Spleen (tissue), 11 donors: ENCODE measurements at regions not wholly inside any gene's neighbourhood (a gene's known extent, or its start where the extent isn't known, plus 50 kb on each side); places are given as distances from the start of the nearest gene placed in this dataset.

Experiments
- DNase-seq: peaks from one replicate; pipeline ENCODE4 v3.0.0-alpha.2; 2020
- H3K27ac ChIP-seq, 8 donors: fragments of 200-600 bp; sonication (generic) in 7 of 8; 1 replicate in 4 of 8; 2 replicates in 4 of 8; pipeline versions ENCODE4 v1.5.0 to v1.8.0; 2016 to 2021; ENCODE audit warnings: inconsistent platforms in 4 of 8, mild to moderate bottlenecking in 4 of 8, moderate library complexity in 1 of 8
- H3K27me3 ChIP-seq, 7 donors: fragments of 200-600 bp; sonication (generic) in 6 of 7; replicated peaks in 1 of 7; 1 replicate in 4 of 7; 2 replicates in 3 of 7; pipeline versions ENCODE4 v1.5.0 to v1.8.0; 2016 to 2021; ENCODE audit warnings: inconsistent platforms in 3 of 7, mild to moderate bottlenecking in 1 of 7
- H3K36me3 ChIP-seq, 6 donors: fragments of 200-600 bp; sonication (generic) in 5 of 6; 1 replicate in 4 of 6; 2 replicates in 2 of 6; pipeline versions ENCODE4 v1.5.0 to v1.8.0; 2016 to 2021; ENCODE audit warnings: inconsistent platforms in 2 of 6
- H3K4me1 ChIP-seq, 6 donors: fragments of 200-600 bp; sonication (generic) in 5 of 6; 1 replicate in 3 of 6; 2 replicates in 3 of 6; pipeline versions ENCODE4 v1.5.0 to v1.8.0; 2016 to 2021; ENCODE audit warnings: inconsistent platforms in 3 of 6
- H3K4me3 ChIP-seq, 8 donors: fragments of 200-600 bp; sonication (generic) in 7 of 8; 1 replicate in 4 of 8; 2 replicates in 4 of 8; pipeline versions ENCODE4 v1.5.0 to v1.8.0; 2016 to 2021; ENCODE audit warnings: inconsistent platforms in 4 of 8, mild to moderate bottlenecking in 4 of 8, moderate library complexity in 2 of 8
- H3K9me3 ChIP-seq, 8 donors: fragments of 200-600 bp; sonication (generic) in 7 of 8; 1 replicate in 4 of 8; 2 replicates in 4 of 8; pipeline versions ENCODE4 v1.5.0 to v1.8.0; 2016 to 2021; ENCODE audit warnings: inconsistent platforms in 4 of 8
- POLR2A ChIP-seq, 3 donors: fragments of 450-650 bp; IDR thresholded peaks; one replicate each; pipeline ENCODE4 v1.5.1; 2017; ENCODE audit warnings: antibody characterized with exemption in 3 of 3, mild to moderate bottlenecking in 1 of 3
- POLR2AphosphoS5 ChIP-seq, 3 donors: sonication (generic); formaldehyde crosslinking; IDR thresholded peaks; one replicate each; pipeline ENCODE4 v1.5.1; 2017; ENCODE audit warnings: antibody characterized with exemption in 3 of 3
- WGBS, 5 donors: extraction: QIAGEN DNeasy Blood & Tissue Kit in 3 of 5; methylation state at CpG; one replicate each; pipeline versions ENCODE4 v1.1.5 to v1.1.7; 2013 to 2018; 5-methylcytosine and 5-hydroxymethylcytosine counted together
- intact Hi-C: fragments of 100-400 bp; cut with DNase I; formaldehyde crosslinking; loops from one replicate; pipeline ENCODE4 v1.15.0; 2023; ENCODE audit warnings: low total_unique reads
- TF ChIP-seq, protein P1 (sequence below), 11 experiments: fragments of 200-600 bp in 7 of 11; fragments of 450-650 bp in 4 of 11; sonication (generic) in 4 of 11; IDR thresholded peaks in 8 of 11; conservative IDR thresholded peaks in 3 of 11; 1 replicate in 7 of 11; 2 replicates in 4 of 11; pipeline versions ENCODE4 v1.4.0 to v1.8.0; 2016 to 2021; ENCODE audit warnings: antibody characterized with exemption in 11 of 11, inconsistent platforms in 4 of 11, mild to moderate bottlenecking in 1 of 11
- donor health status: healthy with polysubstance abuse.
- donor health status: DM: no; HTN: no; CAD: no; lungs with moderate emphysema.
- donor health status: DM: no; HTN: no; CAD: no.
- donor health status: Bipolar disorder and iron deficiency.
- donor health status: healthy.
- donor health status: DM: no; HTN: no; CAD: no.
- donor health status: DM: yes; HTN: yes; CAD: no.

DNA sequence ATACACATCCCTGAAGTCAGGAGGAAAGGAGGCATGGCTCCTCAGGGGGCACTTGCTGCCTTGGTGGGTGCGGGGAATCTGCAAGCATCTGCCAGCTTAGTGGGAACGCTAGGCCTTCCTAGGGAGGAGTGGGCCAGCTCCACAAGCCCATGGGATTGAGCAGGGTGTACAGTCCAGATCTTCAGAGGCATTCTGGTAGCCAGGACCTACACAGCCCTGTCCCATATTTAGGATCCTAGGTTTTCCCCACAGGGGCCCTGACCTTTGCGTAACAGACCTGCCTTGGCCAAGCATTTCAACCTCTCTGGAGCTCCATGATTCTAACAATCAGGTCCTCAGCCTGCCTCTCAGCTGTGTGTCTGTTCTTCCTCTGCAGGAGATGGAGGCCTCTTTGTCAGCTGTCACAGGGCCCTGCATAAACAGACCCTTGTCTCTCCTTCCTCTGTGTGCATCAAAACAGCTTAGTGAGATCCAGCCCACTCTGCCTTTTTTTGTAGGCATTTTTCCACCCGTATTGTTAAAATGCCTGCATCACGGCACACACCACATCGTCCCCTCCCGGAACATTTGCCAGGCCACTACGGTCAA, 140.2 kb upstream of the NDUFV2 start:
- Histone ChIP-seq H3K27me3 (peaks cover 0 to 6% (median 0%) of the 10 kb centered on the region in 7 donors), H3K27ac (no peak overlapping the region), H3K9me3 (no peaks in the 10 kb centered on the region), H3K4me3 (no peak overlapping the region), H3K4me1 (no peaks in the 10 kb centered on the region), H3K36me3 (no peaks in the 10 kb centered on the region)
- DNase-seq: no peak
- TF ChIP-seq, protein P1, sequence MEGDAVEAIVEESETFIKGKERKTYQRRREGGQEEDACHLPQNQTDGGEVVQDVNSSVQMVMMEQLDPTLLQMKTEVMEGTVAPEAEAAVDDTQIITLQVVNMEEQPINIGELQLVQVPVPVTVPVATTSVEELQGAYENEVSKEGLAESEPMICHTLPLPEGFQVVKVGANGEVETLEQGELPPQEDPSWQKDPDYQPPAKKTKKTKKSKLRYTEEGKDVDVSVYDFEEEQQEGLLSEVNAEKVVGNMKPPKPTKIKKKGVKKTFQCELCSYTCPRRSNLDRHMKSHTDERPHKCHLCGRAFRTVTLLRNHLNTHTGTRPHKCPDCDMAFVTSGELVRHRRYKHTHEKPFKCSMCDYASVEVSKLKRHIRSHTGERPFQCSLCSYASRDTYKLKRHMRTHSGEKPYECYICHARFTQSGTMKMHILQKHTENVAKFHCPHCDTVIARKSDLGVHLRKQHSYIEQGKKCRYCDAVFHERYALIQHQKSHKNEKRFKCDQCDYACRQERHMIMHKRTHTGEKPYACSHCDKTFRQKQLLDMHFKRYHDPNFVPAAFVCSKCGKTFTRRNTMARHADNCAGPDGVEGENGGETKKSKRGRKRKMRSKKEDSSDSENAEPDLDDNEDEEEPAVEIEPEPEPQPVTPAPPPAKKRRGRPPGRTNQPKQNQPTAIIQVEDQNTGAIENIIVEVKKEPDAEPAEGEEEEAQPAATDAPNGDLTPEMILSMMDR (IDR thresholded peaks at IDR 0.05 in 8 of 11, conservative IDR thresholded peaks at IDR 0.05 in 3 of 11): no peak
- TF ChIP-seq POLR2AphosphoS5 (IDR thresholded peaks at IDR 0.05): no peak
- no peak for TF ChIP-seq POLR2A (IDR thresholded peaks at IDR 0.05)
- intact Hi-C loops: no loop called here
- 87 to 98% (median 94%) methylated on average over 8 of the region's 8 CpGs for WGBS, 5 donors

- TF ChIP-seq, protein P1 (IDR thresholded peaks at IDR 0.05 in 8 of 11, conservative IDR thresholded peaks at IDR 0.05 in 3 of 11): no peak
- TF ChIP-seq POLR2A (IDR thresholded peaks at IDR 0.05) (no peak), POLR2AphosphoS5 (IDR thresholded peaks at IDR 0.05) (no peak)
These were observed 139.5 kb upstream of the NDUFV2 start for GRCh38 chr18:8962855-8963635.

DNA sequence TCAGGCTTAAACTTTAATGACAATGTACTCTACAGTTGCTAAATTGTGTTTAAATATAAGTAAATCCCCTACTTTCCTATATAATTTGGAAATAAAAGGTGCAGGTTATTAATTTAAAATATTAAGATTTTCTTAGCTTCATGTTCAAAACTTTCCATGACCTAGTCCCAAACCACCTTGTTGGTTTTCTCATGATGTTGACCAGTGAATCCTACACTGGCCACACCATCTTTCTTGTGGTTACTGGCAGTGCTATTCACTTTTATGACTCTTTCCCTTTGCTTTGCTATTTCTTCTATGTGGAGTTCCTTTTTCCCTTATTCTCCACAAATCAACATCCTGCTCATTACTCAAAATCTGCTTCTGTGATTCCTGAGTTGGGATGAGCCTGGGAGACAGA, 138.6 kb upstream of the NDUFV2 start:
- Histone ChIP-seq H3K4me1 (no peaks in the 10 kb centered on the region), H3K9me3 (no peaks in the 10 kb centered on the region), H3K27me3 (no peaks in the 10 kb centered on the region), H3K36me3 (no peaks in the 10 kb centered on the region), H3K4me3 (no peak overlapping the region), H3K27ac (no peak overlapping the region)
- intact Hi-C loops: no loop called here
- TF ChIP-seq, protein P1 (IDR thresholded peaks at IDR 0.05 in 8 of 11, conservative IDR thresholded peaks at IDR 0.05 in 3 of 11): no peak
- DNase-seq: no peak

More at GRCh38 chr18:8962855-8963635, 139.5 kb upstream of the NDUFV2 start:
- Histone ChIP-seq H3K27ac (no peak overlapping the region), H3K9me3 (no peaks in the 10 kb centered on the region), H3K4me3 (no peak overlapping the region), H3K27me3 (peaks cover 0 to under 1% (median 0%) of the 10 kb centered on the region in 7 donors), H3K4me1 (no peaks in the 10 kb centered on the region), H3K36me3 (no peaks in the 10 kb centered on the region)
- no peak for DNase-seq
- 64 to 86% (median 68%) methylated on average over 8 of the region's 8 CpGs for WGBS, 5 donors
- intact Hi-C loops: no loop called here

DNA sequence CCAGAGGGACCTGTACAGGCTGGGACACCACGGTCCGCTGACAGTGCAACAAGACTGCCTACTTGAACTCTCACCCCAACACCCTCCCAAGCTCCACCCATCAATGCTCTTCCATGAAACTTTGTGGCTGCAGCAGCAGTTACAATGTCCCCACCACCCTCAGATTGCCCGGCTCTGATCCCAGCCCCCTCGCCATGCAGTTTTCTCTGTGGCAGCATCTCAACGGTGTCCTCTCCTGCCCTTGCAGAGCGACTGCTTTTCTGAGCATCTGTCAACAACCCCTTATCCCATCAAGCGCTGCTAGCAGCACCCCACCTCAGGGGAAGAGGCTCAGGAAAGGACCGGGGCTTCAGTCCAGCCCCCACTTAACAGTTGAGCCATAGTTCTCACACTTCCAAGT, 137.1 kb upstream of the NDUFV2 start:
- Histone ChIP-seq H3K27me3 (no peaks in the 10 kb centered on the region), H3K4me3 (no peak overlapping the region), H3K4me1 (no peaks in the 10 kb centered on the region), H3K9me3 (no peaks in the 10 kb centered on the region), H3K36me3 (no peaks in the 10 kb centered on the region), H3K27ac (no peak overlapping the region)
- intact Hi-C loops: no loop called here
- TF ChIP-seq POLR2A (IDR thresholded peaks at IDR 0.05): no peak
- TF ChIP-seq, protein P1 (IDR thresholded peaks at IDR 0.05 in 8 of 11, conservative IDR thresholded peaks at IDR 0.05 in 3 of 11): no peak
- TF ChIP-seq POLR2AphosphoS5 (IDR thresholded peaks at IDR 0.05): no peak
- 81 to 84% (median 82%) methylated on average over 8 of the region's 8 CpGs for WGBS, 5 donors
- DNase-seq: no peak
